HepG2 (cell line): ENCODE measurements at regions not wholly inside any gene's neighbourhood (a gene's known extent, or its start where the extent isn't known, plus 50 kb on each side); places are given as distances from the start of the nearest gene placed in this dataset.

ENCODE experiments used
- ATAC-seq: fragments of 200-7000 bp; cut with Tn5 transposase; 3 replicates; pipeline ENCODE4 v1.9.1; 2020; ENCODE audit warnings: mild to moderate bottlenecking, moderate library complexity
- BruUV-seq: library from RNA; stranded (reverse); fragments of 400-500 nt; replicated peaks from 2 replicates; lab custom pipeline; 2021; lab: Mats Ljungman, UMichigan
- CTCF ChIA-PET: fragments of 300-600 bp; formaldehyde crosslinking; extraction: SDS; loops from one replicate; lab custom pipeline; 2021; ENCODE audit warnings: low total read pairs, inconsistent platforms, low intra/inter-chr PET ratio; lab: Yijun Ruan, JAX
- POLR2A ChIA-PET: fragments of 350-600 bp; sonication (Branson Sonifier 250); formaldehyde crosslinking; loops from one replicate; lab custom pipeline; 2020; ENCODE audit warnings: antibody characterized with exemption, inconsistent platforms; lab: Yijun Ruan, JAX
- DNase-seq: peaks from one replicate; pipeline ENCODE4 v3.0.0-alpha.2; 2015; ENCODE audit warnings: low spot score
- FAIRE-seq: peaks from 3 replicates; lab custom pipeline; 2011; peaks lifted over from hg19 to GRCh38; lab: Jason Lieb, UNC
- H2AFZ ChIP-seq: one replicate; pipeline ENCODE4 v1.6.1; 2011; ENCODE audit warnings: low read length, inconsistent platforms
- H3K27ac ChIP-seq: fragments of 300-600 bp; 3 replicates; pipeline ENCODE4 v1.8.0; 2011; ENCODE audit warnings: mixed run types, mild to moderate bottlenecking, mixed read lengths, low read length, inconsistent platforms; ENCODE audit not compliant: insufficient read depth; ENCODE audit errors: extremely low read length
- H3K27me3 ChIP-seq, 2 experiments: fragments of 200-600 bp in 1 of 2; 2 replicates in 1 of 2; 3 replicates in 1 of 2; pipeline versions ENCODE4 v1.6.0 to v1.8.0; 2011; ENCODE audit warnings: low read length in 2 of 2, mild to moderate bottlenecking in 2 of 2, moderate library complexity in 2 of 2, inconsistent platforms in 1 of 2; ENCODE audit not compliant: insufficient read depth in 2 of 2, control insufficient read depth in 1 of 2
- H3K36me3 ChIP-seq, 2 experiments: fragments of 200-600 bp in 1 of 2; replicated peaks in 1 of 2; 2 replicates in 1 of 2; 3 replicates in 1 of 2; pipeline versions ENCODE4 v1.5.1 to v1.8.0; 2011; ENCODE audit warnings: low read length in 2 of 2, inconsistent platforms in 1 of 2; ENCODE audit not compliant: insufficient read depth in 2 of 2, control insufficient read depth in 1 of 2
- H3K4me1 ChIP-seq: 2 replicates; pipeline ENCODE4 v1.5.1; 2012; ENCODE audit warnings: low read length, inconsistent platforms; ENCODE audit not compliant: insufficient read depth
- H3K4me2 ChIP-seq: 2 replicates; pipeline ENCODE4 v1.6.0; 2011; ENCODE audit warnings: low read depth, low read length, inconsistent platforms
- H3K4me3 ChIP-seq, 3 experiments: fragments of 200-600 bp in 1 of 3; sonication (generic), shearing (Covaris generic) in 1 of 3; replicated peaks in 1 of 3; 2 replicates each; pipeline ENCODE4 v1.5.1; 2011 to 2016; ENCODE audit warnings: low read length in 3 of 3, inconsistent platforms in 2 of 3, low read depth in 2 of 3, mild to moderate bottlenecking in 2 of 3, control low read depth in 1 of 3, mixed read lengths in 1 of 3; ENCODE audit not compliant: insufficient read depth in 1 of 3
- H3K79me2 ChIP-seq: one replicate; pipeline ENCODE4 v1.6.1; 2011; ENCODE audit warnings: low read length, inconsistent platforms; ENCODE audit not compliant: insufficient read depth
- H3K9ac ChIP-seq: 2 replicates; pipeline ENCODE4 v1.6.0; 2011; ENCODE audit warnings: mild to moderate bottlenecking, low read depth, low read length, inconsistent platforms; ENCODE audit not compliant: insufficient read depth
- H3K9me3 ChIP-seq: 2 replicates; pipeline ENCODE4 v1.5.1; 2012; ENCODE audit warnings: mild to moderate bottlenecking, low read length
- H4K20me1 ChIP-seq: 2 replicates; pipeline ENCODE4 v1.6.0; 2011; ENCODE audit warnings: inconsistent platforms, mild to moderate bottlenecking, low read length, moderate library complexity; ENCODE audit not compliant: insufficient read depth
- DNMT3B ChIP-seq: conservative IDR thresholded peaks from 2 replicates; pipeline ENCODE4 v1.6.1; 2016; ENCODE audit warnings: missing biosample characterization, control low read depth
- EED ChIP-seq: sonication (generic); formaldehyde crosslinking; IDR thresholded peaks from 2 replicates; pipeline ENCODE4 v1.5.0; 2020; ENCODE audit warnings: mild to moderate bottlenecking, missing genetic modification reagents
- FUBP1 ChIP-seq: sonication (generic); formaldehyde crosslinking; IDR thresholded peaks from 2 replicates; pipeline ENCODE4 v1.5.1; 2020; ENCODE audit warnings: missing genetic modification reagents, mild to moderate bottlenecking, borderline replicate concordance
- IRX3 ChIP-seq: sonication (generic); formaldehyde crosslinking; IDR thresholded peaks from 2 replicates; pipeline ENCODE4 v1.8.1; 2023; ENCODE audit warnings: mild to moderate bottlenecking, low read depth, missing genetic modification reagents, borderline replicate concordance
- JUND ChIP-seq: sonication (generic); formaldehyde crosslinking; IDR thresholded peaks from 2 replicates; pipeline ENCODE4 v1.8.0; 2022; ENCODE audit warnings: mild to moderate bottlenecking, missing genetic modification reagents
- PCBP2 ChIP-seq: fragments of 200-400 bp; formaldehyde crosslinking; optimal IDR thresholded peaks from 2 replicates; pipeline ENCODE3; 2018; ENCODE audit warnings: low read length, low read depth; ENCODE audit not compliant: poor library complexity, severe bottlenecking
- PREB ChIP-seq: sonication (generic); formaldehyde crosslinking; IDR thresholded peaks from 2 replicates; pipeline ENCODE4 v1.4.0; 2020; ENCODE audit warnings: missing genetic modification reagents
- RFXAP ChIP-seq: sonication (generic); formaldehyde crosslinking; IDR thresholded peaks from 2 replicates; pipeline ENCODE4 v1.4.0; 2020; ENCODE audit warnings: missing genetic modification reagents, borderline replicate concordance
- TIGD3 ChIP-seq: sonication (generic); formaldehyde crosslinking; IDR thresholded peaks from 2 replicates; pipeline ENCODE4 v1.5.1; 2020; ENCODE audit warnings: mild to moderate bottlenecking, missing genetic modification reagents, borderline replicate concordance
- ZNF280B ChIP-seq: sonication (generic); formaldehyde crosslinking; IDR thresholded peaks from 2 replicates; pipeline ENCODE4 v1.5.0; 2020; ENCODE audit warnings: missing genetic modification reagents, mild to moderate bottlenecking, borderline replicate concordance
- ZNF720 ChIP-seq: sonication (generic); formaldehyde crosslinking; IDR thresholded peaks from 2 replicates; pipeline ENCODE4 v1.4.0; 2020; ENCODE audit warnings: missing genetic modification reagents
- ZNF878 ChIP-seq: sonication (generic); formaldehyde crosslinking; IDR thresholded peaks from 2 replicates; pipeline ENCODE4 v1.8.1; 2023; ENCODE audit warnings: mild to moderate bottlenecking, missing genetic modification reagents, moderate library complexity
- WGBS: methylation state at CpG from one replicate; pipeline ENCODE4 v1.1.6; 2017; ENCODE audit warnings: low lambda C conversion rate; 5-methylcytosine and 5-hydroxymethylcytosine counted together
- in situ Hi-C: cut with HindIII; loops from 2 replicates; pipeline ENCODE4 v1.10.0; 2017; ENCODE audit warnings: low pct_unique_long_range_greater_than_20kb; ENCODE audit not compliant: extremely low pct_ligation_motif_present
- intact Hi-C: fragments of 100-400 bp; cut with micrococcal nuclease; formaldehyde crosslinking; loops from one replicate; pipeline ENCODE4 v1.10.0; 2022; ENCODE audit not compliant: unreplicated experiment
- TF ChIP-seq, protein P1 (sequence below): sonication (generic); formaldehyde crosslinking; IDR thresholded peaks from 2 replicates; pipeline ENCODE4 v1.4.0; 2020; ENCODE audit warnings: missing genetic modification reagents
- TF ChIP-seq, protein P2 (sequence below): sonication (generic); formaldehyde crosslinking; conservative IDR thresholded peaks from 2 replicates; pipeline ENCODE4 v1.4.0; 2020; ENCODE audit warnings: missing genetic modification reagents

- no peak for TF ChIP-seq FUBP1 (CRISPR knock-in tag)
- TF ChIP-seq, protein P1, sequence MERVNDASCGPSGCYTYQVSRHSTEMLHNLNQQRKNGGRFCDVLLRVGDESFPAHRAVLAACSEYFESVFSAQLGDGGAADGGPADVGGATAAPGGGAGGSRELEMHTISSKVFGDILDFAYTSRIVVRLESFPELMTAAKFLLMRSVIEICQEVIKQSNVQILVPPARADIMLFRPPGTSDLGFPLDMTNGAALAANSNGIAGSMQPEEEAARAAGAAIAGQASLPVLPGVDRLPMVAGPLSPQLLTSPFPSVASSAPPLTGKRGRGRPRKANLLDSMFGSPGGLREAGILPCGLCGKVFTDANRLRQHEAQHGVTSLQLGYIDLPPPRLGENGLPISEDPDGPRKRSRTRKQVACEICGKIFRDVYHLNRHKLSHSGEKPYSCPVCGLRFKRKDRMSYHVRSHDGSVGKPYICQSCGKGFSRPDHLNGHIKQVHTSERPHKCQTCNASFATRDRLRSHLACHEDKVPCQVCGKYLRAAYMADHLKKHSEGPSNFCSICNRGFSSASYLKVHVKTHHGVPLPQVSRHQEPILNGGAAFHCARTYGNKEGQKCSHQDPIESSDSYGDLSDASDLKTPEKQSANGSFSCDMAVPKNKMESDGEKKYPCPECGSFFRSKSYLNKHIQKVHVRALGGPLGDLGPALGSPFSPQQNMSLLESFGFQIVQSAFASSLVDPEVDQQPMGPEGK (CRISPR knock-in tag) = no peak
Measured at GRCh38 chr2:15045054-15045453, 412.5 kb downstream of the LRATD1 start (continued).

DNA sequence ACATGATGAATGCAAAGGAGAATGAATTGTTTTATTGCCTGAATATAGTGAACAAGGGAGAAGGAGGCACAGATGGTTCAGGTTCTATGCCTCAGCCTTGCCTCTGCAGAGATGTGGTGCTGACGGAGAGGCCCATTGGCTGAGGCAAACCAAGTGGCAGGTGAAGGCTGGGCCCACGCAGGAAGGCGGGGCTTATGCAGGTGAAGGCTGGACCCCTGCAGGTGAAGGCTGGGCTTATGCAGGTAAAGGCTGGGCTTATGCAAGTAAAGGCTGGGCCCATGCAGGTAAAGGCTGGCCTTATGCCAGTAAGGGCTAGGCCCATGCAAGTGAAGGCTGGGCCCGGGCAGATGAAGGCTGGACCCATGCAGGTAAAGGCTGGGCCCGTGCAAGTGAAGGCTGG lies 414.7 kb downstream of the LRATD1 start:
- ATAC-seq (no peak), DNase-seq (no peak), FAIRE-seq (no peak)
- intact Hi-C loops = no loop called here
- Histone ChIP-seq H3K79me2 (no peaks in the 10 kb centered on the region), H3K4me1 (no peaks in the 10 kb centered on the region), H3K36me3 (no peaks in the 10 kb centered on the region), H2AFZ (no peak overlapping the region), H3K4me3 (no peak overlapping the region), H3K9me3 (no peaks in the 10 kb centered on the region), H3K27ac (no peak overlapping the region), H3K9ac (no peak overlapping the region), H4K20me1 (no peaks in the 10 kb centered on the region), H3K27me3 (peaks cover 0 to 4% of the 10 kb centered on the region in 2 experiments; a peak in 2 of 5 replicates), H3K4me2 (no peak overlapping the region)
- no TSS peak for BruUV-seq
- 32% methylated on average over 5 of the region's 5 CpGs for WGBS
- ChIA-PET CTCF (no interaction called here), POLR2A (no interaction called here)
- in situ Hi-C loops = no loop called here
- TF ChIP-seq PREB (CRISPR knock-in tag) (no peak), DNMT3B (CRISPR knock-in tag) (no peak), IRX3 (CRISPR knock-in tag) (no peak), EED (CRISPR knock-in tag) (no peak), PCBP2 (no peak), ZNF720 (CRISPR knock-in tag) (no peak), TIGD3 (CRISPR knock-in tag) (no peak), ZNF878 (CRISPR knock-in tag) (no peak), ZNF280B (no peak), JUND (CRISPR knock-in tag) (no peak), RFXAP (CRISPR knock-in tag) (no peak)
- TF ChIP-seq, protein P2, sequence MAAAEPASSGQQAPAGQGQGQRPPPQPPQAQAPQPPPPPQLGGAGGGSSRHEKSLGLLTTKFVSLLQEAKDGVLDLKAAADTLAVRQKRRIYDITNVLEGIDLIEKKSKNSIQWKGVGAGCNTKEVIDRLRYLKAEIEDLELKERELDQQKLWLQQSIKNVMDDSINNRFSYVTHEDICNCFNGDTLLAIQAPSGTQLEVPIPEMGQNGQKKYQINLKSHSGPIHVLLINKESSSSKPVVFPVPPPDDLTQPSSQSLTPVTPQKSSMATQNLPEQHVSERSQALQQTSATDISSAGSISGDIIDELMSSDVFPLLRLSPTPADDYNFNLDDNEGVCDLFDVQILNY = no peak
